Adrenal gland (tissue), 9 donors: ENCODE measurements at regions not wholly inside any gene's neighbourhood (a gene's known extent, or its start where the extent isn't known, plus 50 kb on each side); places are given as distances from the start of the nearest gene placed in this dataset.

Experiments used
- DNase-seq, 7 donors: peaks; one replicate each; pipeline ENCODE4 v3.0.0-alpha.2; 2019 to 2020
- H3K27ac ChIP-seq, 5 donors: fragments of 200-600 bp; sonication (generic) in 4 of 5; 1 replicate in 3 of 5; 2 replicates in 2 of 5; pipeline versions ENCODE4 v1.5.1 to v1.8.0; 2016 to 2020; ENCODE audit warnings: mild to moderate bottlenecking in 1 of 5
- H3K27me3 ChIP-seq: fragments of 200-600 bp; 2 replicates; pipeline ENCODE4 v1.8.0; 2021
- H3K36me3 ChIP-seq, 2 donors: fragments of 200-600 bp; replicated peaks in 1 of 2; 1 replicate in 1 of 2; 2 replicates in 1 of 2; pipeline versions ENCODE4 v1.5.1 to v1.8.0; 2018 to 2022
- H3K4me1 ChIP-seq, 2 donors: fragments of 200-600 bp; replicated peaks in 1 of 2; 1 replicate in 1 of 2; 2 replicates in 1 of 2; pipeline versions ENCODE4 v1.5.1 to v1.8.0; 2018 to 2021
- H3K4me3 ChIP-seq, 4 donors: fragments of 200-600 bp; sonication (generic) in 3 of 4; one replicate each; pipeline ENCODE4 v1.5.1; 2016 to 2018
- H3K9me3 ChIP-seq, 3 donors: fragments of 200-600 bp; sonication (generic) in 1 of 3; replicated peaks in 1 of 3; 1 replicate in 2 of 3; 2 replicates in 1 of 3; pipeline versions ENCODE4 v1.5.1 to v1.8.0; 2016 to 2021
- POLR2A ChIP-seq, 2 donors: fragments of 450-650 bp; IDR thresholded peaks; one replicate each; pipeline ENCODE4 v1.6.1; 2017; ENCODE audit warnings: antibody characterized with exemption in 2 of 2, mild to moderate bottlenecking in 2 of 2, moderate library complexity in 1 of 2
- WGBS, 4 donors: extraction: QIAGEN DNeasy Blood & Tissue Kit in 2 of 4; methylation state at CpG; one replicate each; pipeline versions ENCODE4 v1.1.5 to v1.1.7; 2013 to 2017; 5-methylcytosine and 5-hydroxymethylcytosine counted together
- intact Hi-C, 2 donors: fragments of 100-400 bp; cut with DNase I; formaldehyde crosslinking; loops; one replicate each; pipeline versions ENCODE4 v1.14.1 to v1.15.0; 2022 to 2023
- TF ChIP-seq, protein P1 (sequence below), 6 experiments: fragments of 450-650 bp in 4 of 6; fragments of 200-600 bp in 2 of 6; sonication (generic) in 1 of 6; IDR thresholded peaks; 1 replicate in 5 of 6; 2 replicates in 1 of 6; pipeline versions ENCODE4 v1.5.1 to v1.8.0; 2016 to 2021; ENCODE audit warnings: antibody characterized with exemption in 6 of 6, mild to moderate bottlenecking in 2 of 6, moderate library complexity in 1 of 6
- donor health status: healthy with polysubstance abuse.
- donor health status: Bipolar disorder and iron deficiency.
- donor health status: DM: yes; HTN: yes; CAD: no.
- donor health status: DM: no; HTN: no; CAD: no.
- donor health status: DM: no; HTN: no; CAD: no.

DNA sequence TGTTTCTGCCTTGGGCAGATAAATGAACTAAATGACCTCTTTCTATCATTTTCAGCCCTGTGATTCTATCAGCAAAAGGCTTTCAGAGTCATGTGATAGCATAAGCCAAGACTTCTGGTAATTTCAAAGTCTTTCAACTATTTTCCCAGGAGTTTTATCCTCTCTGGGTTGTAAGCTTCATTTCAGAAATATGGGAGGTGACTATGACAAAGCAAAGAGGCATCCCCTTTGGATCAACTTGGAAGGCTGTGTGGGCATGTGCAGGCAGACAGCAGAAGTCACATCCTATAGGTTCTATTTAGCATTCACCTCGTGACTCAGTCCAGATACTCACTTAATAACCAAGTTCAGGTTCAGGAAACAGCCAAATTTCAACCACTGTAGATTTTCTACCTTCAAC, 149.0 kb upstream of the FST start:
- TF ChIP-seq, protein P1, sequence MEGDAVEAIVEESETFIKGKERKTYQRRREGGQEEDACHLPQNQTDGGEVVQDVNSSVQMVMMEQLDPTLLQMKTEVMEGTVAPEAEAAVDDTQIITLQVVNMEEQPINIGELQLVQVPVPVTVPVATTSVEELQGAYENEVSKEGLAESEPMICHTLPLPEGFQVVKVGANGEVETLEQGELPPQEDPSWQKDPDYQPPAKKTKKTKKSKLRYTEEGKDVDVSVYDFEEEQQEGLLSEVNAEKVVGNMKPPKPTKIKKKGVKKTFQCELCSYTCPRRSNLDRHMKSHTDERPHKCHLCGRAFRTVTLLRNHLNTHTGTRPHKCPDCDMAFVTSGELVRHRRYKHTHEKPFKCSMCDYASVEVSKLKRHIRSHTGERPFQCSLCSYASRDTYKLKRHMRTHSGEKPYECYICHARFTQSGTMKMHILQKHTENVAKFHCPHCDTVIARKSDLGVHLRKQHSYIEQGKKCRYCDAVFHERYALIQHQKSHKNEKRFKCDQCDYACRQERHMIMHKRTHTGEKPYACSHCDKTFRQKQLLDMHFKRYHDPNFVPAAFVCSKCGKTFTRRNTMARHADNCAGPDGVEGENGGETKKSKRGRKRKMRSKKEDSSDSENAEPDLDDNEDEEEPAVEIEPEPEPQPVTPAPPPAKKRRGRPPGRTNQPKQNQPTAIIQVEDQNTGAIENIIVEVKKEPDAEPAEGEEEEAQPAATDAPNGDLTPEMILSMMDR (IDR thresholded peaks at IDR 0.05) = no peak
- TF ChIP-seq POLR2A (IDR thresholded peaks at IDR 0.05) = no peak
- intact Hi-C loops = no loop called here
- Histone ChIP-seq H3K27me3 (no peaks in the 10 kb centered on the region), H3K36me3 (no peaks in the 10 kb centered on the region), H3K4me3 (no peak overlapping the region), H3K27ac (no peak overlapping the region), H3K4me1 (peaks cover 0 to 3% of the 10 kb centered on the region in 2 donors), H3K9me3 (no peaks in the 10 kb centered on the region)
- no peak for DNase-seq
- WGBS, 4 donors = 79 to 86% (median 80%) methylated on average over 1 of the region's 1 CpG

DNA sequence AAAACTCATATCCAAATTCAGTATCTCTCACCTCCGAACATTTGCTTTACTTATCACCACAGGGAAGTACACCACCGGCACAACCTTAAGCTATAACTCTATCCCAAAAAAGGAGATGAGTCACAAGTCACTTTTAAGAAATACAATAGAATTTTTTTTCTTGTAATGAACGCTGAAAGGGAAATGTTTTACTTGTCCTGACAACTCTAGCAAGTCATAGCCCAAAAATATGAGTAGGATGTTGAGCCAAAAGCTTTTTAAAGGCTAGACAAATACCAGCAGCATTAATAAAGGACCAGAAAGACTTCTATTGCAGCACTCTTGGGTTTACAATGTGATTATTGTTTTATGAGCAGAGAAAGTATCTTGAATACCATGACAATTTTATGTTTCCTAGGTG, 147.3 kb upstream of the FST start:
- no peaks in the 10 kb centered on the region for H3K27me3 ChIP-seq
- no peak overlapping the region for H3K27ac ChIP-seq
- H3K36me3 ChIP-seq = no peaks in the 10 kb centered on the region
- intact Hi-C loops = no loop called here
- WGBS, 4 donors = 50 to 67% (median 61%) methylated on average over 3 of the region's 3 CpGs
- H3K4me1 ChIP-seq = no peaks in the 10 kb centered on the region
- TF ChIP-seq, protein P1 (IDR thresholded peaks at IDR 0.05) = no peak
- no peak for TF ChIP-seq POLR2A (IDR thresholded peaks at IDR 0.05)
- H3K9me3 ChIP-seq = no peaks in the 10 kb centered on the region
- no peak overlapping the region for H3K4me3 ChIP-seq
- no peak for DNase-seq

DNA sequence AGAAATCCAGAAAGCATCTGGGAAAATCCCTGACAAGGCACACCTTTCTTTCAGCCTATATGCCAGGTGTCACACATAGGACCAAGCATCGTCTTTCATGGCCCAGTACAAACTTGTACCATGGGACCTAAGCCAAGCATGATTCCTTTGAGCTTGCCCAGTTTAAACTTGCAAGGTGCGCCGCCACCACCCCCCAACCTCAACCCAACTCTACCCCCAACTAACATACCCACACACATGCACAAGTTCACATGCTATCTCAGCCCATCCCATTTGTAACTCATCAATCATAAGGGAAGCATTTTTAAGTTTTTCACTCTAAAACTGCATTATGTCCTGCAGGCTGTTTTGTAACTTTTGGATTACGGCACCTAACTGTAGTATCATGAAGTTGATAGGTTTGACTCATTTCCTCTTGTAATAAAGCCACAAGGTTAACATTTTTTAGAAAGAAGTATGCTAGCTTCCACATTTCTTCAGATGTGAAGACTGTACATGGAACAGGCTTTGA, 145.9 kb upstream of the FST start:
- no peaks in the 10 kb centered on the region for H3K36me3 ChIP-seq
- H3K27ac ChIP-seq = no peak overlapping the region
- no peaks in the 10 kb centered on the region for H3K4me1 ChIP-seq
- H3K4me3 ChIP-seq = no peak overlapping the region
- no peaks in the 10 kb centered on the region for H3K27me3 ChIP-seq
- intact Hi-C loops = no loop called here
- TF ChIP-seq POLR2A (IDR thresholded peaks at IDR 0.05) = no peak
- TF ChIP-seq, protein P1 (IDR thresholded peaks at IDR 0.05) = no peak
- no peak for DNase-seq
- 76 to 81% (median 79%) methylated on average over 4 of the region's 4 CpGs for WGBS, 4 donors
- H3K9me3 ChIP-seq = no peaks in the 10 kb centered on the region

DNA sequence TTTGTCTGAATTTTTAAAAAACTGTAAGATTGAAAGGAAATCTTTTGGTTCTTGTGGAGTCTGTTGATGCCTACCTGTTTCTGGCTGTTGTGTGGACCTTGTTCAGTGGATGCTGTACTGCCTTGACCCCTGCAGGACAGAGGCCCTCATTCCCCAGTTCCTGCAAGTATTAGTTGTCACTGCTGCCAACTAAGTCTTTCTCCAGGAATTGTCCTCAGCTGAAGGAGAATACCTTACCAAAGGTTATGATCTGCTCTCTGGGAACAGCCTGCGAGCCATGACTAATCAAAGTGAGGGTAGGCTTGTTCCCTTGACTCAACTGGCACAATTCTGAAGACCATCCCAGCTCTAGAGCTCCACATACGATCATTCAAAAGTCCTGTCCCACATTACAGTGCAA, 145.3 kb upstream of the FST start:
- TF ChIP-seq POLR2A (IDR thresholded peaks at IDR 0.05) = no peak
- TF ChIP-seq, protein P1 (IDR thresholded peaks at IDR 0.05) = peak in 3 of 6 experiments; percentile 15 to 36 (median 29)
- no peak overlapping the region for H3K4me3 ChIP-seq
- no peaks in the 10 kb centered on the region for H3K4me1 ChIP-seq
- no peaks in the 10 kb centered on the region for H3K9me3 ChIP-seq
- no peak overlapping the region for H3K27ac ChIP-seq
- H3K27me3 ChIP-seq = no peaks in the 10 kb centered on the region
- no peaks in the 10 kb centered on the region for H3K36me3 ChIP-seq
- WGBS, 4 donors = 85 to 91% (median 88%) methylated on average over 2 of the region's 2 CpGs
- DNase-seq = peak in 4 of 7 donors; percentile 23 to 30 (median 28)
- intact Hi-C loops = no loop called here
